ENCODE measurements at regions not wholly inside any gene's neighbourhood (a gene's known extent, or its start where the extent isn't known, plus 50 kb on each side); places are given as distances from the start of the nearest gene placed in this dataset.
A peak's percentile ranks its signal among the peaks of the same experiment; 100 is the strongest.

DNA sequence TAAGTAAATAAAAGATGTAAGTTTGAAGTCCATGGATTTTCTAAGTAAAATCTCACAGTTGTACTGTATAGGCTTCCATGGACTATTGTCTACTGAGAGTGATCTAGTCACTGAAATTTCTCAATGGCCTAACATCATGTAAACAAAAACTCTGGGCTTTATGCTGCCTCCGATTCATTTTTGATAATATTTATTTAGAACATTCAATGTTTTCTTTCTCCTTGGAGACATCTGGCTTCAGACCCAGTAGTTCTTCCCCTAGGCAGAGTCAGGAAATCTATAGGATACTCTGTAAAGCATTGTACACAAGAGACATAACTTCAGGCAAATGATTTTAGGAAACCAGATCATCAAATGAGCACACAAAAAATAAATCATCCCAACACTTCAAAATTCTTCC, 1208.6 kb upstream of the ZEB2 start:
- intact Hi-C loops (cut with DNase I): no loop called here
- Histone ChIP-seq H3K4me1 (no peaks in the 10 kb centered on the region), H3K9me3 (no peaks in the 10 kb centered on the region), H3K4me3 (no peak overlapping the region), H3K27ac (no peak overlapping the region), H3K27me3 (no peaks in the 10 kb centered on the region), H3K36me3 (no peaks in the 10 kb centered on the region)
- TF ChIP-seq, protein P1, sequence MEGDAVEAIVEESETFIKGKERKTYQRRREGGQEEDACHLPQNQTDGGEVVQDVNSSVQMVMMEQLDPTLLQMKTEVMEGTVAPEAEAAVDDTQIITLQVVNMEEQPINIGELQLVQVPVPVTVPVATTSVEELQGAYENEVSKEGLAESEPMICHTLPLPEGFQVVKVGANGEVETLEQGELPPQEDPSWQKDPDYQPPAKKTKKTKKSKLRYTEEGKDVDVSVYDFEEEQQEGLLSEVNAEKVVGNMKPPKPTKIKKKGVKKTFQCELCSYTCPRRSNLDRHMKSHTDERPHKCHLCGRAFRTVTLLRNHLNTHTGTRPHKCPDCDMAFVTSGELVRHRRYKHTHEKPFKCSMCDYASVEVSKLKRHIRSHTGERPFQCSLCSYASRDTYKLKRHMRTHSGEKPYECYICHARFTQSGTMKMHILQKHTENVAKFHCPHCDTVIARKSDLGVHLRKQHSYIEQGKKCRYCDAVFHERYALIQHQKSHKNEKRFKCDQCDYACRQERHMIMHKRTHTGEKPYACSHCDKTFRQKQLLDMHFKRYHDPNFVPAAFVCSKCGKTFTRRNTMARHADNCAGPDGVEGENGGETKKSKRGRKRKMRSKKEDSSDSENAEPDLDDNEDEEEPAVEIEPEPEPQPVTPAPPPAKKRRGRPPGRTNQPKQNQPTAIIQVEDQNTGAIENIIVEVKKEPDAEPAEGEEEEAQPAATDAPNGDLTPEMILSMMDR (IDR thresholded peaks at IDR 0.05): no peak
- ATAC-seq (no peak), DNase-seq (peak in 1 of 4 donors; percentile 54)

DNA sequence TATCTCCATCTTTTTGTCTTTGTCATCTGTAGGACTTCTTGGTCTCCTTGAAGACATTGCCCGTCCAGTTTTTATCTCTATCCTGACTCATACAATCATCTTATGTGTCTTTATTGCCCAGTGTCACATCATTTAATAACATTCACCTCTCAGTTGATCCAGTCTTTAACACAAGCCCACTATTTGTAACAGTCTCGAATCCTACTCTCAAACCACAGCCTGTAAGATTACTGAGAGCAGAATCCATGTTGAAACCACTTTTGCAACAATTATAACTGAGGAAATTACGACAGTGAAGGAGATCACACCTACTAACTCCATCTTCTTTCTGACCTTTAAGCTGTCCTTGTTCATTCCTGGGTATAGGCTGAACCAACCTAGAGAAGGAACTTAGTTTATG, 1206.0 kb upstream of the ZEB2 start:
- Histone ChIP-seq H3K27me3 (no peaks in the 10 kb centered on the region), H3K4me3 (no peak overlapping the region), H3K36me3 (no peaks in the 10 kb centered on the region), H3K27ac (no peak overlapping the region), H3K9me3 (no peaks in the 10 kb centered on the region), H3K4me1 (no peaks in the 10 kb centered on the region)
- intact Hi-C loops (cut with DNase I): no loop called here
- TF ChIP-seq, protein P1 (IDR thresholded peaks at IDR 0.05): no peak
- no peak for DNase-seq
- no peak for ATAC-seq

DNA sequence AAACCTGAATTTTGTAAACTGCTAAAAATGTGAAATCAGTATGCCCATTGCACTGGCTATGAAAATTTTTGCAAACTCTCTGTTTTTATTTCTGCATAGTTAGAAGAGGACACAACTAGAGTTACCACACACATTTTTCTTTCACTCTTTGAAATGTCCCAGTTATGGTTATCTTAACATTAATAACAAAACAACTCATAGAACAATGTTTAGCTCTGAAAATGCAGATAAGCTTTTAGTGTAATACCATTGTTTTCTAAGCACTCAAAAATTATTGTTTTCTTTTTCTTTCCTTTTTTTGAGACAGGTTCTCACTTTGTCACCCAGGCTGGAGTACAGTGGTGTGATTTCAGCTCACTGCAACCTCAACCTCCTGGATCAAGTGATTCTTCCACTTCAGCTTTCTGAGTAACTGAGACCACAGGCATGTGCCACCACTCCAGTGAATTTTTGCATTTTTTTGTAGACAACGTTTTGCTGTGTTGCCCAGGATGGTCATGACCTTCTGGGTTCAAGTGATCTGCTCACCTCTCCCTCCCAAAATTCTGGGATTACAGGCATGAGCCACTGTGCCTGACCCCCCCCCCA, 1204.5 kb upstream of the ZEB2 start:
- Histone ChIP-seq H3K4me3 (no peak overlapping the region), H3K27me3 (no peaks in the 10 kb centered on the region), H3K27ac (no peak overlapping the region), H3K4me1 (no peaks in the 10 kb centered on the region), H3K36me3 (no peaks in the 10 kb centered on the region), H3K9me3 (no peaks in the 10 kb centered on the region)
- no peak for DNase-seq
- TF ChIP-seq, protein P1 (IDR thresholded peaks at IDR 0.05): no peak
- no peak for ATAC-seq
- intact Hi-C loops (cut with DNase I): no loop called here

DNA sequence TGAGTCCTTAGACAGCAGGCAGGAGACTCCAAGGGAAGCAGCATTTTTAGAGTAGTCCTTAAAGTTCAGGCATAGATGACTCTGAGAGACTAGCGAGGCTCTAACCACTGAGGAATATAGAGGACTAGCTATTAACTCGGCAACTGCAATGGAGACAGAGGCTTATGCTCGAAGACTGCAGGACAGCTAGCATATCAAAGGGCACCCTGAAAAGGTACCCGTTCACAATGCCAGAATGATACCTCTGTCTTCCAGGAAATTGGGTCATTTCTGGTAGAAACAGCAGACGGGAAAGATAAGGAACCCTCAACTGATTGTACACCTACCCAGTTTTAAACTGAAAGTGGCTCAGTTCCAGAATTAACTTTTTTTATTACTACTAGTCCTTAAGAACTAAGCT, 1204.0 kb upstream of the ZEB2 start:
- H3K27me3 ChIP-seq: no peaks in the 10 kb centered on the region
- H3K27ac ChIP-seq: no peak overlapping the region
- no peaks in the 10 kb centered on the region for H3K4me1 ChIP-seq
- intact Hi-C loops (cut with DNase I): no loop called here
- TF ChIP-seq, protein P1 (IDR thresholded peaks at IDR 0.05): no peak
- DNase-seq: no peak
- no peaks in the 10 kb centered on the region for H3K36me3 ChIP-seq
- no peaks in the 10 kb centered on the region for H3K9me3 ChIP-seq
- H3K4me3 ChIP-seq: no peak overlapping the region
- no peak for ATAC-seq

DNA sequence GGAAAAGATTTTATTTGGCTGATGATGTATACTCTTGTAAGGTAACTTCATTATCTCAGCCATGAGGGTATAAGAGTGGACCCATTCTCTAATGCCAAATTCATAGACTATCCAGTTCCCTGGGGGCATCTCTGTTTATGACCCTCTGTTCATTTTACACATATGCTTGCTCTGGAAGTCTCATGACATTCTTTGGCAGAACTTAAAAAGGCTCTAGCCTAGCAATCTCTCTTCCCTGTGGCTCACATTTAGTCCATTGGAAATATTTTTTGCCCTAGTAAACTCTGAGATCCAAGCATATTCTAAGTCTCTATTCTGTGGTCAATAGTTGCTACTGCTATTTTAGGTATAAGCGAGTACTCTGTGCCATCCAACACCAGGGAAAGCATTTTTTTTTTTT, 1201.8 kb upstream of the ZEB2 start:
- ATAC-seq (no peak), DNase-seq (no peak)
- Histone ChIP-seq H3K9me3 (no peaks in the 10 kb centered on the region), H3K27ac (no peak overlapping the region), H3K27me3 (no peaks in the 10 kb centered on the region), H3K36me3 (no peaks in the 10 kb centered on the region), H3K4me3 (no peak overlapping the region), H3K4me1 (no peaks in the 10 kb centered on the region)
- TF ChIP-seq, protein P1 (IDR thresholded peaks at IDR 0.05): no peak
- intact Hi-C loops (cut with DNase I): no loop called here

Data from left lung (tissue), 4 donors.